ENCODE measurements at regions not wholly inside any gene's neighbourhood (a gene's known extent, or its start where the extent isn't known, plus 50 kb on each side); places are given as distances from the start of the nearest gene placed in this dataset.
"Not testable (repeated sequence)": the region's sequence is repeated elsewhere in the genome, so short reads cannot be mapped to it uniquely, and the experiment has no call there.

GRCh38 chr15:79492065-79492464 lies 59.9 kb downstream of the MINAR1 start:
- no peak for DNase-seq (ENCODE audit: low spot score)

GRCh38 chr15:79494384-79494909 lies 62.3 kb downstream of the MINAR1 start:
- no peak for DNase-seq (ENCODE audit: low spot score)

GRCh38 chr15:79494963-79495755 lies 63.0 kb downstream of the MINAR1 start:
- DNase-seq (ENCODE audit: low spot score) = no peak

GRCh38 chr15:79495775-79496174 lies 63.6 kb downstream of the MINAR1 start:
- no peak for DNase-seq (ENCODE audit: low spot score)

- no peak for DNase-seq (ENCODE audit: low spot score)
Measured at GRCh38 chr15:79496838-79497237, 64.7 kb downstream of the MINAR1 start.

- no peak for DNase-seq (ENCODE audit: low spot score)
Measured at GRCh38 chr15:79501086-79501485, 69.0 kb downstream of the MINAR1 start.

- DNase-seq (ENCODE audit: low spot score) = no peak
Measured at GRCh38 chr15:79505956-79506355, 73.8 kb downstream of the MINAR1 start.

- not testable (repeated sequence) for DNase-seq (ENCODE audit: low spot score)
Measured at GRCh38 chr15:79512844-79513243, 80.7 kb downstream of the MINAR1 start.

- no peak for DNase-seq (ENCODE audit: low spot score)
Measured at GRCh38 chr15:79513417-79513816, 81.3 kb downstream of the MINAR1 start.

GRCh38 chr15:79513940-79514339 lies 81.8 kb downstream of the MINAR1 start:
- DNase-seq (ENCODE audit: low spot score) = no peak

GRCh38 chr15:79515300-79516027 lies 83.3 kb downstream of the MINAR1 start:
- DNase-seq (ENCODE audit: low spot score) = no peak

- DNase-seq (ENCODE audit: low spot score) = no peak
Measured at GRCh38 chr15:79516155-79516554, 84.0 kb downstream of the MINAR1 start.

- no peak for DNase-seq (ENCODE audit: low spot score)
Measured at GRCh38 chr15:79516646-79517045, 84.5 kb downstream of the MINAR1 start.

GRCh38 chr15:79519628-79520027 lies 87.5 kb downstream of the MINAR1 start:
- DNase-seq (ENCODE audit: low spot score) = no peak

GRCh38 chr15:79520654-79521053 lies 88.5 kb downstream of the MINAR1 start:
- no peak for DNase-seq (ENCODE audit: low spot score)

- no peak for DNase-seq (ENCODE audit: low spot score)
Measured at GRCh38 chr15:79522656-79523055, 90.5 kb downstream of the MINAR1 start.

- DNase-seq (ENCODE audit: low spot score) = no peak
Measured at GRCh38 chr15:79523266-79523665, 91.1 kb downstream of the MINAR1 start.

- DNase-seq (ENCODE audit: low spot score) = no peak
Measured at GRCh38 chr15:79524531-79524930, 92.4 kb downstream of the MINAR1 start.

GRCh38 chr15:79526376-79526775 lies 94.2 kb downstream of the MINAR1 start:
- DNase-seq (ENCODE audit: low spot score) = no peak

- DNase-seq (ENCODE audit: low spot score) = no peak
Measured at GRCh38 chr15:79527821-79528220, 95.7 kb downstream of the MINAR1 start.

- no peak for DNase-seq (ENCODE audit: low spot score)
Measured at GRCh38 chr15:79529157-79529785, 97.1 kb downstream of the MINAR1 start.

- DNase-seq (ENCODE audit: low spot score) = no peak
Measured at GRCh38 chr15:79535536-79535935, 103.4 kb downstream of the MINAR1 start.

- DNase-seq (ENCODE audit: low spot score) = no peak
Measured at GRCh38 chr15:79538527-79538926, 106.4 kb downstream of the MINAR1 start.

Measured in hepatic stellate cell (primary cell).